OCI-LY1 (cell line): ENCODE measurements at regions not wholly inside any gene's neighbourhood (a gene's known extent, or its start where the extent isn't known, plus 50 kb on each side); places are given as distances from the start of the nearest gene placed in this dataset.

Experiments
- H2AFZ ChIP-seq: fragments of 200-600 bp; sonication (generic), shearing (Covaris generic); 2 replicates; pipeline ENCODE4 v1.6.0; 2014; ENCODE audit warnings: antibody characterized with exemption, mild to moderate bottlenecking, low read length
- H3F3A ChIP-seq: fragments of 200-600 bp; sonication (generic), shearing (Covaris generic); 2 replicates; pipeline ENCODE4 v1.6.0; 2014; ENCODE audit warnings: mild to moderate bottlenecking, antibody characterized with exemption, low read length, moderate library complexity; ENCODE audit not compliant: insufficient read depth
- H3K27ac ChIP-seq: fragments of 200-600 bp; sonication (generic); 2 replicates; pipeline ENCODE4 v1.5.1; 2014; ENCODE audit warnings: low read length, mixed run types, mild to moderate bottlenecking, low read depth; ENCODE audit not compliant: poor library complexity, severe bottlenecking
- H3K27me3 ChIP-seq: fragments of 200-600 bp; sonication (generic); 2 replicates; pipeline ENCODE4 v1.6.0; 2014; ENCODE audit warnings: antibody characterized with exemption, mild to moderate bottlenecking, low read length, moderate library complexity; ENCODE audit not compliant: insufficient read depth
- H3K36me3 ChIP-seq: fragments of 200-600 bp; sonication (generic); 2 replicates; pipeline ENCODE4 v1.6.1; 2014; ENCODE audit warnings: mild to moderate bottlenecking, antibody characterized with exemption, low read length, moderate library complexity, mixed read lengths; ENCODE audit not compliant: insufficient read depth
- H3K4me1 ChIP-seq: fragments of 200-600 bp; sonication (generic); 2 replicates; pipeline ENCODE4 v1.5.1; 2014; ENCODE audit warnings: mild to moderate bottlenecking, low read length, moderate library complexity; ENCODE audit not compliant: insufficient read depth, severe bottlenecking
- H3K4me2 ChIP-seq: fragments of 200-600 bp; sonication (generic), shearing (Covaris generic); 2 replicates; pipeline ENCODE4 v1.6.1; 2014; ENCODE audit warnings: low read length
- H3K4me3 ChIP-seq: fragments of 200-600 bp; sonication (generic); 2 replicates; pipeline ENCODE4 v1.5.1; 2014; ENCODE audit warnings: low read length, low read depth, mild to moderate bottlenecking, mixed read lengths; ENCODE audit not compliant: poor library complexity, severe bottlenecking
- H3K79me2 ChIP-seq: fragments of 200-600 bp; shearing (Covaris generic); 2 replicates; pipeline ENCODE4 v1.6.1; 2016; ENCODE audit warnings: mixed run types, low read length, mixed read lengths; ENCODE audit not compliant: insufficient read depth
- H3K9ac ChIP-seq: fragments of 200-600 bp; sonication (generic), shearing (Covaris generic); 2 replicates; pipeline ENCODE4 v1.6.1; 2014; ENCODE audit warnings: mild to moderate bottlenecking, low read length, mixed read lengths
- H3K9me2 ChIP-seq: fragments of 200-600 bp; sonication (generic), shearing (Covaris generic); 2 replicates; pipeline ENCODE4 v1.6.1; 2014; ENCODE audit warnings: low read depth, mild to moderate bottlenecking, low read length, mixed read lengths
- H3K9me3 ChIP-seq: fragments of 200-600 bp; shearing (Covaris generic); 2 replicates; pipeline ENCODE4 v1.6.1; 2014; ENCODE audit warnings: low read length, mixed read lengths
- H4K20me1 ChIP-seq: fragments of 200-600 bp; sonication (generic), shearing (Covaris generic); 2 replicates; pipeline ENCODE4 v1.6.0; 2016; ENCODE audit warnings: mild to moderate bottlenecking, low read length; ENCODE audit not compliant: insufficient read depth
- CTCF ChIP-seq: fragments of 200-600 bp; sonication (generic), shearing (Covaris generic); IDR thresholded peaks from 2 replicates; pipeline ENCODE4 v1.5.1; 2017; ENCODE audit warnings: mild to moderate bottlenecking, antibody characterized with exemption, low read length, moderate library complexity, mixed read lengths
- EZH2 ChIP-seq: fragments of 200-600 bp; sonication (generic), shearing (Covaris generic); IDR thresholded peaks from 2 replicates; pipeline ENCODE4 v1.8.0; 2017; ENCODE audit warnings: borderline replicate concordance, mixed run types, mild to moderate bottlenecking, antibody characterized with exemption, low read length, moderate library complexity, mixed read lengths

GRCh38 chr14:55807053-55807880 is 227.3 kb downstream of the KTN1 start:
- Histone ChIP-seq H3K9ac (no peak overlapping the region), H3K4me2 (no peak overlapping the region), H3K27ac (no peak overlapping the region)

GRCh38 chr14:55807881-55808379 is 227.9 kb downstream of the KTN1 start:
- H2AFZ ChIP-seq, result no peak overlapping the region

More at GRCh38 chr14:55807053-55807880, 227.3 kb downstream of the KTN1 start:
- no peak overlapping the region for H3K4me3 ChIP-seq
- H3K27me3 ChIP-seq, result no peaks in the 10 kb centered on the region
- no peaks in the 10 kb centered on the region for H3K79me2 ChIP-seq
- H2AFZ ChIP-seq, result no peak overlapping the region
- no peaks in the 10 kb centered on the region for H3K9me3 ChIP-seq
- H3F3A ChIP-seq, result no peaks in the 10 kb centered on the region
- no peaks in the 10 kb centered on the region for H3K9me2 ChIP-seq
- H4K20me1 ChIP-seq, result no peaks in the 10 kb centered on the region
- H3K36me3 ChIP-seq, result no peaks in the 10 kb centered on the region
- no peaks in the 10 kb centered on the region for H3K4me1 ChIP-seq
- TF ChIP-seq EZH2, result no peak
- TF ChIP-seq CTCF, result no peak

GRCh38 chr14:55813630-55814029 is 233.6 kb downstream of the KTN1 start:
- Histone ChIP-seq H3K36me3 (no peaks in the 10 kb centered on the region), H3K9ac (no peak overlapping the region), H2AFZ (no peak overlapping the region), H3K27me3 (no peaks in the 10 kb centered on the region), H3K79me2 (no peaks in the 10 kb centered on the region), H3K4me1 (no peaks in the 10 kb centered on the region), H4K20me1 (no peaks in the 10 kb centered on the region), H3K9me2 (no peaks in the 10 kb centered on the region), H3F3A (no peaks in the 10 kb centered on the region), H3K4me2 (no peak overlapping the region), H3K4me3 (no peak overlapping the region), H3K9me3 (no peaks in the 10 kb centered on the region), H3K27ac (no peak overlapping the region)
- TF ChIP-seq EZH2 (no peak), CTCF (no peak)

More at GRCh38 chr14:55807881-55808379, 227.9 kb downstream of the KTN1 start:
- no peaks in the 10 kb centered on the region for H3K9me3 ChIP-seq
- H3K4me3 ChIP-seq, result no peak overlapping the region
- H3K27ac ChIP-seq, result no peak overlapping the region
- no peaks in the 10 kb centered on the region for H3K27me3 ChIP-seq
- H3K4me1 ChIP-seq, result no peaks in the 10 kb centered on the region
- no peak overlapping the region for H3K9ac ChIP-seq
- no peak for TF ChIP-seq CTCF
- TF ChIP-seq EZH2, result no peak
- no peaks in the 10 kb centered on the region for H3K79me2 ChIP-seq
- H4K20me1 ChIP-seq, result no peaks in the 10 kb centered on the region
- no peak overlapping the region for H3K4me2 ChIP-seq
- H3K9me2 ChIP-seq, result no peaks in the 10 kb centered on the region
- H3K36me3 ChIP-seq, result no peaks in the 10 kb centered on the region
- H3F3A ChIP-seq, result no peaks in the 10 kb centered on the region
